Epithelial cell of esophagus (primary cell): ENCODE measurements at regions not wholly inside any gene's neighbourhood (a gene's known extent, or its start where the extent isn't known, plus 50 kb on each side); places are given as distances from the start of the nearest gene placed in this dataset.

Experiments
- DNase-seq: peaks from one replicate; pipeline ENCODE4 v3.0.0; 2010; ENCODE audit warnings: low read depth
- H3K4me3 ChIP-seq: 2 replicates; pipeline ENCODE4 v1.5.1; 2011; ENCODE audit warnings: mild to moderate bottlenecking, low read length, control low read depth
- TF ChIP-seq, protein P1 (sequence below): IDR thresholded peaks from 2 replicates; pipeline ENCODE4 v1.5.1; 2011; ENCODE audit warnings: low read depth, mild to moderate bottlenecking, low read length, control low read depth, inconsistent platforms; ENCODE audit not compliant: insufficient read depth; ENCODE audit errors: missing control alignments

DNA sequence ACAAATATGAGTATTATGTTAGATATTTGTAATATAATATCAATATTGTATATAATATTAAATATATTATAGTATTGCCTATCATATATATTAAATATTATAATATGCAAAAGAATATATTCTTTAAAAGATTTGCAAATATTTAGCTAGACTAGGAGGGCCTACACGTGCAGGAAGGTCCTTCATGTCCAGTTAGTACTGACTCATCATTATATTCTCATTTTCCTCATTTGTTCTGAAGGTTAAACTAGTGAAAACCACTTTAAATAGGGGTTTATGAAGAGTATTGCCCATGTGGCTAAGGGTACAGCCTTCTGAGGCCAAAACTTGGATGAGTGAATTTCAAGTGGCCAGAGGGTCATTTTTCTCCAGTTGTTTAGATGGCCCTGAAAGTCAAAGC is 293.0 kb upstream of the VRK2 start:
- DNase-seq = no peak
- no peak overlapping the region for H3K4me3 ChIP-seq
- TF ChIP-seq, protein P1, sequence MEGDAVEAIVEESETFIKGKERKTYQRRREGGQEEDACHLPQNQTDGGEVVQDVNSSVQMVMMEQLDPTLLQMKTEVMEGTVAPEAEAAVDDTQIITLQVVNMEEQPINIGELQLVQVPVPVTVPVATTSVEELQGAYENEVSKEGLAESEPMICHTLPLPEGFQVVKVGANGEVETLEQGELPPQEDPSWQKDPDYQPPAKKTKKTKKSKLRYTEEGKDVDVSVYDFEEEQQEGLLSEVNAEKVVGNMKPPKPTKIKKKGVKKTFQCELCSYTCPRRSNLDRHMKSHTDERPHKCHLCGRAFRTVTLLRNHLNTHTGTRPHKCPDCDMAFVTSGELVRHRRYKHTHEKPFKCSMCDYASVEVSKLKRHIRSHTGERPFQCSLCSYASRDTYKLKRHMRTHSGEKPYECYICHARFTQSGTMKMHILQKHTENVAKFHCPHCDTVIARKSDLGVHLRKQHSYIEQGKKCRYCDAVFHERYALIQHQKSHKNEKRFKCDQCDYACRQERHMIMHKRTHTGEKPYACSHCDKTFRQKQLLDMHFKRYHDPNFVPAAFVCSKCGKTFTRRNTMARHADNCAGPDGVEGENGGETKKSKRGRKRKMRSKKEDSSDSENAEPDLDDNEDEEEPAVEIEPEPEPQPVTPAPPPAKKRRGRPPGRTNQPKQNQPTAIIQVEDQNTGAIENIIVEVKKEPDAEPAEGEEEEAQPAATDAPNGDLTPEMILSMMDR = no peak

GRCh38 chr2:57758686-57759085 is 287.9 kb upstream of the VRK2 start:
- TF ChIP-seq, protein P1 = no peak
- H3K4me3 ChIP-seq = no peak overlapping the region
- no peak for DNase-seq

- H3K4me3 ChIP-seq = no peak overlapping the region
- DNase-seq = no peak
- TF ChIP-seq, protein P1 = no peak
Observed at GRCh38 chr2:57759131-57759530, 287.5 kb upstream of the VRK2 start.

GRCh38 chr2:57759822-57760300 is 286.7 kb upstream of the VRK2 start:
- peak overlapping the region; percentile 29 for H3K4me3 ChIP-seq

GRCh38 chr2:57760381-57760801 is 286.2 kb upstream of the VRK2 start:
- H3K4me3 ChIP-seq = no peak overlapping the region
- TF ChIP-seq, protein P1 = no peak
- no peak for DNase-seq

More at GRCh38 chr2:57759822-57760300, 286.7 kb upstream of the VRK2 start:
- peak; percentile 77 for DNase-seq
- TF ChIP-seq, protein P1 = peak; percentile 91

GRCh38 chr2:57776916-57777315 is 269.7 kb upstream of the VRK2 start:
- no peak overlapping the region for H3K4me3 ChIP-seq
- TF ChIP-seq, protein P1 = no peak
- DNase-seq = no peak

DNA sequence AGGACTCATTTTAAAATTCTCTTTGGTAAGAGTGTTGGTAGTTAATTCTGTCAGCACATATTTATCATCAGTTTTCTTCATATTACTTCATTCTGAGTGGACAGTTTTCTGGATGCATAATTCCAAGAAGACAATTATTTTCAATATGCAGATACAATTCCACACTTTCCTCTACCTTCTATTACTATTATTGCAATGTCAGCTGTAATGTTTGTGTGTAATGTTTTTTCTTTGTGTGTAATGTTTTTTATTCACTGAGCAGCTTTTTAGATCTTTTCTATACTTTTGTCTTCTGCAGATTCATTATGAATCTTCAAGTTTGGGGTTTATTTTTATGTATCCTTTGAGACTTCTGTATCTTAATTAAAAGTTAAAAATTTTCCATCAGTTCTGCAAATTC is 264.0 kb upstream of the VRK2 start:
- TF ChIP-seq, protein P1 = no peak
- DNase-seq = no peak
- no peak overlapping the region for H3K4me3 ChIP-seq
